Panc1 (cell line): ENCODE measurements at regions not wholly inside any gene's neighbourhood (a gene's known extent, or its start where the extent isn't known, plus 50 kb on each side); places are given as distances from the start of the nearest gene placed in this dataset.

Experiments
- CTCF ChIP-seq: fragments of 450-650 bp; IDR thresholded peaks from 2 replicates; pipeline ENCODE4 v1.5.1; 2017; ENCODE audit warnings: mild to moderate bottlenecking
- POLR2AphosphoS5 ChIP-seq: IDR thresholded peaks from 2 replicates; pipeline ENCODE4 v1.6.1; 2012; ENCODE audit warnings: mild to moderate bottlenecking, low read depth, low read length, moderate library complexity
- REST ChIP-seq, 2 experiments: IDR thresholded peaks; 2 replicates each; pipeline ENCODE4 v1.6.1; 2011 to 2012; ENCODE audit warnings: low read depth in 2 of 2, control low read depth in 1 of 2, low read length in 1 of 2, mild to moderate bottlenecking in 1 of 2, moderate library complexity in 1 of 2; ENCODE audit not compliant: insufficient read depth in 1 of 2
- SIN3A ChIP-seq: IDR thresholded peaks from 2 replicates; pipeline ENCODE4 v1.6.1; 2012; ENCODE audit warnings: low read depth, mild to moderate bottlenecking, low read length, moderate library complexity, borderline replicate concordance; ENCODE audit not compliant: insufficient read depth

- no peak for TF ChIP-seq CTCF
- TF ChIP-seq REST (IDR thresholded peaks at IDR 0.05; ENCODE audit: insufficient read depth in 1 of 2, low read depth in 2 of 2, low read length in 1 of 2) = no peak
- TF ChIP-seq POLR2AphosphoS5 = no peak
- TF ChIP-seq SIN3A = no peak
Measured at GRCh38 chr5:54621709-54622108, 104.2 kb downstream of the SNX18 start.
